MM.1S (cell line): ENCODE measurements at regions not wholly inside any gene's neighbourhood (a gene's known extent, or its start where the extent isn't known, plus 50 kb on each side); places are given as distances from the start of the nearest gene placed in this dataset.

Experiments used
- DNase-seq: peaks from one replicate; pipeline ENCODE4 v3.0.0-alpha.2; 2015
- H2AFZ ChIP-seq: fragments of 300-600 bp; sonication (generic); 2 replicates; pipeline ENCODE4 v1.6.0; 2016; ENCODE audit warnings: antibody characterized with exemption, low read length
- H3F3A ChIP-seq: fragments of 300-600 bp; sonication (generic); 2 replicates; pipeline ENCODE4 v1.6.1; 2016; ENCODE audit warnings: mild to moderate bottlenecking, antibody characterized with exemption, low read length, moderate library complexity, mixed read lengths; ENCODE audit not compliant: insufficient read depth
- H3K27ac ChIP-seq: fragments of 300-600 bp; sonication (generic); 2 replicates; pipeline ENCODE4 v1.5.1; 2016; ENCODE audit warnings: mild to moderate bottlenecking, low read length
- H3K27me3 ChIP-seq: fragments of 300-600 bp; sonication (generic); replicated peaks from 2 replicates; pipeline ENCODE4 v1.6.0; 2016; ENCODE audit warnings: low read length; ENCODE audit not compliant: insufficient read depth
- H3K36me3 ChIP-seq: fragments of 300-600 bp; sonication (generic); replicated peaks from 2 replicates; pipeline ENCODE4 v1.6.1; 2016; ENCODE audit warnings: mild to moderate bottlenecking, low read length, mixed read lengths; ENCODE audit not compliant: insufficient read depth
- H3K4me1 ChIP-seq: fragments of 300-600 bp; sonication (generic); 2 replicates; pipeline ENCODE4 v1.6.1; 2016; ENCODE audit warnings: low read length, mixed read lengths
- H3K4me2 ChIP-seq: fragments of 300-600 bp; sonication (generic); 2 replicates; pipeline ENCODE4 v1.6.0; 2016; ENCODE audit warnings: low read depth, low read length
- H3K4me3 ChIP-seq: fragments of 300-600 bp; sonication (generic); 2 replicates; pipeline ENCODE4 v1.5.1; 2016; ENCODE audit warnings: low read length, mixed read lengths
- H3K79me2 ChIP-seq: fragments of 300-600 bp; sonication (generic); 2 replicates; pipeline ENCODE4 v1.6.1; 2016; ENCODE audit warnings: mixed run types, low read length, mixed read lengths
- H3K9ac ChIP-seq: fragments of 300-600 bp; sonication (generic); 2 replicates; pipeline ENCODE4 v1.6.1; 2016; ENCODE audit warnings: low read length, mixed read lengths
- H3K9me2 ChIP-seq: fragments of 300-600 bp; sonication (generic); replicated peaks from 2 replicates; pipeline ENCODE4 v1.6.1; 2016; ENCODE audit warnings: mild to moderate bottlenecking, low read length, mixed read lengths; ENCODE audit not compliant: insufficient read depth
- H3K9me3 ChIP-seq: fragments of 300-600 bp; sonication (generic); replicated peaks from 2 replicates; pipeline ENCODE4 v1.6.1; 2016; ENCODE audit warnings: mild to moderate bottlenecking, low read length, mixed read lengths; ENCODE audit not compliant: insufficient read depth
- H4K20me1 ChIP-seq: fragments of 300-600 bp; sonication (generic); 2 replicates; pipeline ENCODE4 v1.6.1; 2016; ENCODE audit warnings: mild to moderate bottlenecking, low read length, moderate library complexity, mixed read lengths; ENCODE audit not compliant: insufficient read depth
- EZH2 ChIP-seq: fragments of 300-600 bp; sonication (generic); optimal IDR thresholded peaks from 2 replicates; pipeline ENCODE3; 2017; ENCODE audit warnings: low read depth, mild to moderate bottlenecking, antibody characterized with exemption, low read length, mixed read lengths
- EZH2phosphoT487 ChIP-seq: fragments of 300-600 bp; sonication (generic); IDR thresholded peaks from 2 replicates; pipeline ENCODE4 v1.6.1; 2018; ENCODE audit warnings: antibody characterized with exemption, low read length
- TF ChIP-seq, protein P1 (sequence below): fragments of 300-600 bp; sonication (generic); IDR thresholded peaks from 2 replicates; pipeline ENCODE4 v1.5.1; 2016; ENCODE audit warnings: antibody characterized with exemption, low read length, mixed read lengths

DNA sequence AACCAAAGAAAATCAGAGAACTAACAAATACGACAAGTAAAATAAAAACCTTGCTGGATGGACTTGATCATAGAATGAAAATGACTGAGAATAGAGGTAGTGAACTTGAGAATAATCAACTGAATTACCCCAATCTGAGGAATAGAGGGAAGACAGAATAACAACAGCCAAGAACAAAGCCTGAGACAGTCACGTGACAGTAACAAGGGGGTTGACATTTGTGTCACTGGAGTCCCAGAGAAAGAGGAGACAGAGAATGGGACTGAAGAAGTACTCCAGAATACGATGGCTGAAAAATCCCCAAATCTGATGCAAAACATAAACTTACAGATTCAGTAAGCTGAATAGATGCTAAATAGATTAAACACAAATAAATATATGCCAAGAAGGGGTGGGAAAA lies 248.5 kb upstream of the HDAC4 start:
- no peaks in the 10 kb centered on the region for H3K27me3 ChIP-seq
- H3K4me1 ChIP-seq, result no peaks in the 10 kb centered on the region
- no peaks in the 10 kb centered on the region for H3K9me2 ChIP-seq
- H3F3A ChIP-seq, result no peaks in the 10 kb centered on the region
- H3K4me3 ChIP-seq, result no peak overlapping the region
- H3K79me2 ChIP-seq, result no peaks in the 10 kb centered on the region
- H4K20me1 ChIP-seq, result no peaks in the 10 kb centered on the region
- H3K36me3 ChIP-seq, result no peaks in the 10 kb centered on the region
- no peak overlapping the region for H3K27ac ChIP-seq
- no peaks in the 10 kb centered on the region for H3K9me3 ChIP-seq
- no peak overlapping the region for H3K9ac ChIP-seq
- TF ChIP-seq EZH2 (no peak), EZH2phosphoT487 (no peak)
- TF ChIP-seq, protein P1, sequence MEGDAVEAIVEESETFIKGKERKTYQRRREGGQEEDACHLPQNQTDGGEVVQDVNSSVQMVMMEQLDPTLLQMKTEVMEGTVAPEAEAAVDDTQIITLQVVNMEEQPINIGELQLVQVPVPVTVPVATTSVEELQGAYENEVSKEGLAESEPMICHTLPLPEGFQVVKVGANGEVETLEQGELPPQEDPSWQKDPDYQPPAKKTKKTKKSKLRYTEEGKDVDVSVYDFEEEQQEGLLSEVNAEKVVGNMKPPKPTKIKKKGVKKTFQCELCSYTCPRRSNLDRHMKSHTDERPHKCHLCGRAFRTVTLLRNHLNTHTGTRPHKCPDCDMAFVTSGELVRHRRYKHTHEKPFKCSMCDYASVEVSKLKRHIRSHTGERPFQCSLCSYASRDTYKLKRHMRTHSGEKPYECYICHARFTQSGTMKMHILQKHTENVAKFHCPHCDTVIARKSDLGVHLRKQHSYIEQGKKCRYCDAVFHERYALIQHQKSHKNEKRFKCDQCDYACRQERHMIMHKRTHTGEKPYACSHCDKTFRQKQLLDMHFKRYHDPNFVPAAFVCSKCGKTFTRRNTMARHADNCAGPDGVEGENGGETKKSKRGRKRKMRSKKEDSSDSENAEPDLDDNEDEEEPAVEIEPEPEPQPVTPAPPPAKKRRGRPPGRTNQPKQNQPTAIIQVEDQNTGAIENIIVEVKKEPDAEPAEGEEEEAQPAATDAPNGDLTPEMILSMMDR, result no peak
- no peak overlapping the region for H3K4me2 ChIP-seq
- no peak for DNase-seq
- no peak overlapping the region for H2AFZ ChIP-seq

DNA sequence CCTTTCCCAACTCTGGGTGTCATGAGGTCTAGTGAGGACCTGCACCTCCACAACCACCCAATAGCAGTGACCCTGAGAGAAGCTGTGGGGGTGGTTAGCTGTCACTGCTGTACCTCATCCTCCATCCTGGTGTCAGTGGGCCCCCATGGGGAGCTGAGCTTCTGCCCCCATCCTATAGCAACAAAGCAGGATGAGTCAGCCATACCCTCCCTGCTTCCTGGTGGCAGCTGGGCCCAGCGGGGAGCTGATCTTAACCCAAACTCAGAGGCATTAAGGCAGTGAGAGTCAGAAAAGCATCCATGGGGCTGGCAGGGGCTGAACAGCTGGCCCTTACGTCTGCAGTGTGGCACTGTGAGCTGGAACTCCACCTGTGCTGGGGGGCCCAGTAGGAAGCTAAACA lies 247.8 kb upstream of the HDAC4 start:
- Histone ChIP-seq H3K36me3 (no peaks in the 10 kb centered on the region), H3K9me2 (no peaks in the 10 kb centered on the region), H3F3A (no peaks in the 10 kb centered on the region), H3K4me2 (no peak overlapping the region), H3K4me3 (no peak overlapping the region), H2AFZ (no peak overlapping the region), H3K4me1 (no peaks in the 10 kb centered on the region), H4K20me1 (no peaks in the 10 kb centered on the region), H3K27me3 (no peaks in the 10 kb centered on the region), H3K9ac (no peak overlapping the region), H3K9me3 (no peaks in the 10 kb centered on the region), H3K27ac (no peak overlapping the region), H3K79me2 (no peaks in the 10 kb centered on the region)
- no peak for DNase-seq
- TF ChIP-seq EZH2 (no peak), EZH2phosphoT487 (no peak)
- TF ChIP-seq, protein P1, result no peak

DNA sequence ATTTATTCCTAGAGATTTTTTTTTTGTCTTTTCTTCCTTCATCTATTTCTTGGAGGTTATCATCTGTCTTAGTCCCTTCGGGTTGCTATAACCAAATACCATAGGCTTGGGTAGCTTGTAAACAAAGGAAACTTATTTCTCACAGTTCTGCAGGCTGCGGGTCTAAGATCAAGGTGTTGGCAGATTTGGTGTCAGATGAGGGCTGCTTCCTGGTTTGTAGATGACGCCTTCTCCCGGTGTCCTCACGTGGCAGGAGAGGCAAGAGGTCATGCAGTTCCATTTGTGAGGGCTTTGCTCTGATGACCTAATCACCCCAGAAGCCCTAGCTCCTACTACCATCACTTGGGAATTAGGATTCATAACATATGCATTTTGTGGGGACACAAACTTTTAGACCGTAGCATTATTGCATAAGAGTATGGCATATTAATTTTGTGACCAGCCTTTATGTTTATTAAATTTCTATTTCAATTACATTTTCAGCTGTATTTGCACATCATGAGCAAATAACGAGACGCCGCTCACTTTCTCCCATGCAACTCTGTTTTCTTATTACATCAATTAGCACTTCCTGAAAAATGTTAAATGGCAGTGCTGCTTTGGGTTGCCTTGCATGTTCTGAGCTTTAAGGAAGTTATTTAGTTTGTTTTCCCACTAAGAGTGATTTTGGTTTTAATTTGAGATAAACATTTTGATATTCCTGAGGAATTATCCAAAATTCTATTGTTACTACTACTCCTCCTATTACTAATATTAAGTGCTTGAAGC lies 246.4 kb upstream of the HDAC4 start:
- no peak overlapping the region for H3K4me2 ChIP-seq
- no peak overlapping the region for H3K27ac ChIP-seq
- H3K4me1 ChIP-seq, result no peaks in the 10 kb centered on the region
- no peak overlapping the region for H2AFZ ChIP-seq
- no peaks in the 10 kb centered on the region for H3K9me3 ChIP-seq
- H3K79me2 ChIP-seq, result no peaks in the 10 kb centered on the region
- H3K27me3 ChIP-seq, result no peaks in the 10 kb centered on the region
- H3K36me3 ChIP-seq, result no peaks in the 10 kb centered on the region
- H3F3A ChIP-seq, result no peaks in the 10 kb centered on the region
- no peak overlapping the region for H3K9ac ChIP-seq
- TF ChIP-seq EZH2, result no peak
- TF ChIP-seq, protein P1, result no peak
- TF ChIP-seq EZH2phosphoT487, result no peak
- no peak overlapping the region for H3K4me3 ChIP-seq
- H4K20me1 ChIP-seq, result no peaks in the 10 kb centered on the region
- H3K9me2 ChIP-seq, result no peaks in the 10 kb centered on the region
- no peak for DNase-seq
